ENCODE measurements at regions not wholly inside any gene's neighbourhood (a gene's known extent, or its start where the extent isn't known, plus 50 kb on each side); places are given as distances from the start of the nearest gene placed in this dataset.

DNA sequence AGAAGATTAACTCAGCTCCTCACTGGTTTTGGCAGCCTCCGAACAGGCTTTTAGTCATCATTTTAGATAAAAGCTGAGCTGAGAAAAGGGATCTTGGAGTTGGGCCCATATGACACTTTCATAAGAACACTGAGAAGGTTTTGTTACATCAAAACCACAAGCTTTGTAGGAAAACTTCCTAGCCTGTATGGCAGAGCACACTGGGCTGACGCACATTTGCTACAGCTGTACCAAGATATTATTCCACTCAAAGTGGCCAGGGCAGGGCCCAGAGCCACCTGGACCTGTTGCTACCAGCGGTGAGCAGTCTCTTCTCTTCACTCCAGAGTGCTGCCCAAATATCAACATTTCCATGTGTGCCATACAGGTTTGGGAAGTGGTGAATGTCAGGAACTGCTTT is 160.5 kb upstream of the CCDC54 start:
- no peak for TF ChIP-seq POLR2A (IDR thresholded peaks at IDR 0.05)
- TF ChIP-seq, protein P1, sequence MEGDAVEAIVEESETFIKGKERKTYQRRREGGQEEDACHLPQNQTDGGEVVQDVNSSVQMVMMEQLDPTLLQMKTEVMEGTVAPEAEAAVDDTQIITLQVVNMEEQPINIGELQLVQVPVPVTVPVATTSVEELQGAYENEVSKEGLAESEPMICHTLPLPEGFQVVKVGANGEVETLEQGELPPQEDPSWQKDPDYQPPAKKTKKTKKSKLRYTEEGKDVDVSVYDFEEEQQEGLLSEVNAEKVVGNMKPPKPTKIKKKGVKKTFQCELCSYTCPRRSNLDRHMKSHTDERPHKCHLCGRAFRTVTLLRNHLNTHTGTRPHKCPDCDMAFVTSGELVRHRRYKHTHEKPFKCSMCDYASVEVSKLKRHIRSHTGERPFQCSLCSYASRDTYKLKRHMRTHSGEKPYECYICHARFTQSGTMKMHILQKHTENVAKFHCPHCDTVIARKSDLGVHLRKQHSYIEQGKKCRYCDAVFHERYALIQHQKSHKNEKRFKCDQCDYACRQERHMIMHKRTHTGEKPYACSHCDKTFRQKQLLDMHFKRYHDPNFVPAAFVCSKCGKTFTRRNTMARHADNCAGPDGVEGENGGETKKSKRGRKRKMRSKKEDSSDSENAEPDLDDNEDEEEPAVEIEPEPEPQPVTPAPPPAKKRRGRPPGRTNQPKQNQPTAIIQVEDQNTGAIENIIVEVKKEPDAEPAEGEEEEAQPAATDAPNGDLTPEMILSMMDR (IDR thresholded peaks at IDR 0.05): no peak
